ENCODE measurements at regions not wholly inside any gene's neighbourhood (a gene's known extent, or its start where the extent isn't known, plus 50 kb on each side); places are given as distances from the start of the nearest gene placed in this dataset.

DNA sequence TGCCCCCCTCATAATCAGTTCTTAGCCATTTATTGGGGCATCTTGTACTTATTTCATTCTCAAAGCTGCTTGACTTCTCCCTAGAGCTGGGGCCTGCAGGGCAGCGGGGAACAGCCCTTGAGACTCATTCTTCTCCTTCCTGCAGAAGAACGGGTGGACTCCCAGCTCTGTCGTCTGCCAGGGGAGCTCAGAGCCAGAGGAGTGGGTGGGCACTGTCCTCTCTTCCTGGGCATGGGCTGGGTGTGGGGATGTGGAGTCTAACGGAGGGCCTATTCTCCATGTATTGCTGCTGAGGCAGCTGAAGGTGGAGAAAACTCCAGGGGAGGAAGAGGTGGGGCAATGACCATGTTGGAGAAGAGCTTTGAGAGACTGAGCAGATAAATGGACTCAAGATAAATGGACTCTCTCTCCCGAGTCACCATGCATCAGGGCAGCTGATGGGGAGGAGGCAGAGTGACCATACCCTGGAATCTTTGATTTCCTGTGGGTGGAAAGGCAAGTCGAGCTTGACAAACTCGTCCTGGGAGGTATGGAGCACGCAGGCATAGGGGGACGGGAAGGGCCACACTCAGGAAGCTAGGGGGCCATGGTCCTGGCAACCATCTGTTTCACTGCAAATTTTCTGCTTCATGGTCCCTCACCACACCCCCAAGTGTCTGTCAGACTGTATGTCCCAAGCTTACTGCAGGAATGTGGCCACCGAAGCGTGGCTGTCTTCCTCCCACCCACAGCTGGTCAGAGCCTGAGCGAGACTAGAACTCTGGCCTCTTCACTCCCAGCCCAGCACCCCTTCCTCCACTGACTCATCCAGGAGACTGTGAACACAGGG, 56.9 kb upstream of the ATP2B4 start:
- DNase-seq (ENCODE audit: low read depth) = no peak
- no peak overlapping the region for H3K4me3 ChIP-seq (ENCODE audit: low read length)
- TF ChIP-seq, protein P1, sequence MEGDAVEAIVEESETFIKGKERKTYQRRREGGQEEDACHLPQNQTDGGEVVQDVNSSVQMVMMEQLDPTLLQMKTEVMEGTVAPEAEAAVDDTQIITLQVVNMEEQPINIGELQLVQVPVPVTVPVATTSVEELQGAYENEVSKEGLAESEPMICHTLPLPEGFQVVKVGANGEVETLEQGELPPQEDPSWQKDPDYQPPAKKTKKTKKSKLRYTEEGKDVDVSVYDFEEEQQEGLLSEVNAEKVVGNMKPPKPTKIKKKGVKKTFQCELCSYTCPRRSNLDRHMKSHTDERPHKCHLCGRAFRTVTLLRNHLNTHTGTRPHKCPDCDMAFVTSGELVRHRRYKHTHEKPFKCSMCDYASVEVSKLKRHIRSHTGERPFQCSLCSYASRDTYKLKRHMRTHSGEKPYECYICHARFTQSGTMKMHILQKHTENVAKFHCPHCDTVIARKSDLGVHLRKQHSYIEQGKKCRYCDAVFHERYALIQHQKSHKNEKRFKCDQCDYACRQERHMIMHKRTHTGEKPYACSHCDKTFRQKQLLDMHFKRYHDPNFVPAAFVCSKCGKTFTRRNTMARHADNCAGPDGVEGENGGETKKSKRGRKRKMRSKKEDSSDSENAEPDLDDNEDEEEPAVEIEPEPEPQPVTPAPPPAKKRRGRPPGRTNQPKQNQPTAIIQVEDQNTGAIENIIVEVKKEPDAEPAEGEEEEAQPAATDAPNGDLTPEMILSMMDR (conservative IDR thresholded peaks at IDR 0.05; ENCODE audit: low read length) = no peak

DNA sequence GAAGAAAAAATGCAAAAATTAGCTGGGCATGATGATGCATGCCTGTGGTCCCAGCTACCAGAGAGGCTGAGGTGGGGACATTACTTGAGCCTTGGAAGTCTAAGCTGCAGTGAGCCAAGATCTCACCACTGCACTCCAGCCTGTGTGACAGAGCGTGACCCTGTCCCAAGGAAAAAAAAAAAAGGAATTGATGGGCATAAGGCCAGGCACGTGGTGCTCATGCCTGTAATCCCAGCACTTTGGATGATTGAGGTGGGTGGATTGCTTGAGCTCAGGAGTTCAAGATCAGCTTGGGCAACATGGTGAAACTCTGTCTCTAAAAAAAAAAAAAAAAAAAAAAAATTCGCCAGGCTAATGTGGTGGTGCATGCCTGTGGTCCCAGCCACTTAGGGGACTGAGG, 55.8 kb upstream of the ATP2B4 start:
- peak; percentile 31 for DNase-seq (ENCODE audit: low read depth)
- H3K4me3 ChIP-seq (ENCODE audit: low read length) = no peak overlapping the region
- TF ChIP-seq, protein P1 (conservative IDR thresholded peaks at IDR 0.05; ENCODE audit: low read length) = no peak

DNA sequence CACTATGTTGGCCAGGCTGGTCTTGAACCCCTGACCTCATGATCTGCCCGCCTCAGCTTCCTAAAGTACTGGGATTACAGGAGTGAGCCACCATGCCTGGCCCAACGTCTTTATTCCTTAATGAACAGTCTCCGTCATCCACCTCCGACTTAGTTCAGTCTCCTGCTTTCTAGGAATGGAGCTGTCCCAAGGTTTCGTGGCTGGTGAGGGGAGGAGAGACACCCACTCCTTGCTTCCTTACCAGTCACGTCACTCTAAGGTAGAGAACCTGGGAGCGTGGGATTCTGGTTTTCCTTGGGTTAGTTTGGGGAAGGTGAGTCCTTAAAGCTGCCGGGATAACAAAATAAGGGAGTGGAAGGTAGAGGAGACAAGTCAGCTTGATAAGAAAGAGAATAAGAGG, 55.0 kb upstream of the ATP2B4 start:
- H3K4me3 ChIP-seq (ENCODE audit: low read length) = no peak overlapping the region
- TF ChIP-seq, protein P1 (conservative IDR thresholded peaks at IDR 0.05; ENCODE audit: low read length) = no peak
- DNase-seq (ENCODE audit: low read depth) = no peak

DNA sequence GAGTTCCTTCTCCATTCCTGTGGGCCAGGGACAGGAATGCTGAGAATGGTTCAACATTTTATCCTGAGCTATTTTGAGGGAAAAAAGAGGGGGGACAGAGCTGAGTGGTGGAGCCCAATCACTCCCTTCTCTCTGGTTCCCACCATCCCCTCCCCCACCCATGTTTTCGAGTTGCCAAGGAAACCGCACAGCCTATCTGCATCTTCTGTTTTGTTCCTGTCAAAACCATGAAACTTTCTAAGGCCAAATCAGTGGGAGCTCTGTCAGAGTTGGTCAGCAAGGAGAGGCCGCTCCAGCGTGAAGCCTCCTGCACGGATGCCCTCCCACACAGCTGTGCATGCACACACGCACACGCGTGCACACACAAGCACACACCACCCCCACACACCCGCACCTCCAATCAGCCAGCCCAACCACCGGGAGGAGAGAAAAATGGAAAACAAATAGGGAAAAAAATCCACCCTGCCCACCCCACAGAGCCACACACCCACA, 54.5 kb upstream of the ATP2B4 start:
- TF ChIP-seq, protein P1 (conservative IDR thresholded peaks at IDR 0.05; ENCODE audit: low read length) = no peak
- no peak overlapping the region for H3K4me3 ChIP-seq (ENCODE audit: low read length)
- peak; percentile 60 for DNase-seq (ENCODE audit: low read depth)

DNA sequence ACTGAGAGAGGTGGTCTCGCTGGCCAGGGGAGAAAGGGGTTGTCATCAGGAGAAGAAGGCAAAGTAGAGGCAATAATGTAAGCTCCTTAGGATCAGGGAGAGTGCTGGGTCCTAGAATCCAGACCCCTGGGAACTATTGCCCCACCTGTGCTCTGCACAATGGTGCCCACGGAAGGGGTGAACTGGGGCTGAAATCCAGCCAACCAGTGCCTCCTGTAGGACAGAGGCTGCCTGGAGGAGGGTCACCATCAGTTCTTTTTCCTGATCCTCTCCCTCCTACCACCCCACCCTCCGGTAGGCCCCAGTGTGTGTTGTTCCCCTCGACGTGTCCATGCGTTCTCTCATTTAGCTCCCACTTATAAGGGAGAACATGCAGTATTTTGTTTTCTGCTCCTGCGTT, 52.9 kb upstream of the ATP2B4 start:
- TF ChIP-seq, protein P1 (conservative IDR thresholded peaks at IDR 0.05; ENCODE audit: low read length) = no peak
- no peak overlapping the region for H3K4me3 ChIP-seq (ENCODE audit: low read length)
- DNase-seq (ENCODE audit: low read depth) = no peak
